K562 (cell line): ENCODE measurements at regions not wholly inside any gene's neighbourhood (a gene's known extent, or its start where the extent isn't known, plus 50 kb on each side); places are given as distances from the start of the nearest gene placed in this dataset.

Source experiments
- ATAC-seq: fragments of 200-7000 bp; cut with Tn5 transposase; 3 replicates; pipeline ENCODE4 v1.9.1; 2020; ENCODE audit warnings: moderate library complexity
- BruUV-seq: library from RNA; stranded (reverse); fragments of 400-500 nt; replicated peaks from 2 replicates; lab custom pipeline; 2021; lab: Mats Ljungman, UMichigan
- CTCF ChIA-PET: fragments of 300-600 bp; formaldehyde crosslinking; extraction: SDS; loops from one replicate; lab custom pipeline; 2021; ENCODE audit warnings: low intra/inter-chr PET ratio; lab: Yijun Ruan, JAX
- POLR2A ChIA-PET: fragments of 300-600, 350-650 bp; sonication (Branson Sonifier 250); formaldehyde crosslinking; extraction: SDS; loops from one replicate; lab custom pipeline; 2021; ENCODE audit warnings: antibody characterized with exemption, inconsistent platforms; lab: Yijun Ruan, JAX
- DNase-seq, 4 experiments: peaks; one replicate each; pipeline versions ENCODE4 v3.0.0 to v3.0.0-alpha.2; 2011 to 2018; ENCODE audit warnings: low spot score in 3 of 4, mixed read lengths in 3 of 4; ENCODE audit errors: extremely low read depth in 1 of 4
- FAIRE-seq: peaks from 2 replicates; lab custom pipeline; 2011; peaks lifted over from hg19 to GRCh38; lab: Jason Lieb, UNC
- H2AFZ ChIP-seq: 2 replicates; pipeline ENCODE4 v1.6.0; 2011; ENCODE audit warnings: low read depth, low read length, control low read depth, inconsistent platforms
- H3K27ac ChIP-seq: fragments of 200-600 bp; 3 replicates; pipeline ENCODE4 v1.8.0; 2011; ENCODE audit warnings: low read depth, mild to moderate bottlenecking, control low read depth, inconsistent platforms, low read length, moderate library complexity, mixed read lengths; ENCODE audit errors: extremely low read depth
- H3K27me3 ChIP-seq, 2 experiments: fragments of 300-600 bp in 1 of 2; 2 replicates in 1 of 2; 3 replicates in 1 of 2; pipeline versions ENCODE4 v1.6.0 to v1.8.0; 2011; ENCODE audit warnings: inconsistent platforms in 2 of 2, low read length in 2 of 2, mild to moderate bottlenecking in 1 of 2, mixed read lengths in 1 of 2, moderate library complexity in 1 of 2; ENCODE audit not compliant: control insufficient read depth in 2 of 2, insufficient read depth in 2 of 2
- H3K36me3 ChIP-seq: fragments of 300-600 bp; 3 replicates; pipeline ENCODE4 v1.8.0; 2011; ENCODE audit warnings: mild to moderate bottlenecking, low read length, inconsistent platforms; ENCODE audit not compliant: control insufficient read depth, insufficient read depth
- H3K4me1 ChIP-seq, 2 experiments: fragments of 200-600 bp in 1 of 2; replicated peaks in 1 of 2; 2 replicates in 1 of 2; 3 replicates in 1 of 2; pipeline versions ENCODE4 v1.5.1 to v1.8.0; 2011; ENCODE audit warnings: inconsistent platforms in 2 of 2, low read length in 2 of 2, mild to moderate bottlenecking in 1 of 2, mixed read lengths in 1 of 2, moderate library complexity in 1 of 2; ENCODE audit not compliant: control insufficient read depth in 2 of 2, insufficient read depth in 2 of 2
- H3K4me2 ChIP-seq: 2 replicates; pipeline ENCODE4 v1.6.1; 2011; ENCODE audit warnings: low read length, control low read depth, inconsistent platforms, mixed read lengths; ENCODE audit not compliant: insufficient read depth
- H3K4me3 ChIP-seq: fragments of 200-600 bp; sonication (generic), shearing (Covaris generic); 2 replicates; pipeline ENCODE4 v1.5.1; 2016; ENCODE audit warnings: control low read depth, inconsistent platforms
- H3K79me2 ChIP-seq: fragments of 200-600 bp; 3 replicates; pipeline ENCODE4 v1.8.0; 2011; ENCODE audit warnings: low read length, inconsistent platforms; ENCODE audit not compliant: control insufficient read depth, insufficient read depth
- H3K9ac ChIP-seq, 2 experiments: 2 replicates each; pipeline versions ENCODE4 v1.6.0 to v1.6.1; 2011; ENCODE audit warnings: low read depth in 2 of 2, low read length in 2 of 2, control low read depth in 1 of 2, inconsistent platforms in 1 of 2, mild to moderate bottlenecking in 1 of 2, mixed read lengths in 1 of 2; ENCODE audit not compliant: insufficient read depth in 1 of 2
- H3K9me1 ChIP-seq: one replicate; pipeline ENCODE4 v1.6.0; 2011; ENCODE audit warnings: inconsistent platforms, mild to moderate bottlenecking, low read length, moderate library complexity; ENCODE audit not compliant: control insufficient read depth, insufficient read depth
- H3K9me3 ChIP-seq: replicated peaks from 2 replicates; pipeline ENCODE4 v1.5.1; 2011; ENCODE audit warnings: low read depth, low read length, inconsistent platforms; ENCODE audit not compliant: control insufficient read depth, insufficient read depth
- H4K20me1 ChIP-seq: replicated peaks from 2 replicates; pipeline ENCODE4 v1.6.1; 2011; ENCODE audit warnings: low read length, inconsistent platforms, mixed read lengths; ENCODE audit not compliant: control insufficient read depth, insufficient read depth
- FOSL1 ChIP-seq: fragments of 200-800 bp; sonication (Bioruptor generic); conservative IDR thresholded peaks from 2 replicates; pipeline ENCODE4 v1.6.1; 2016; ENCODE audit warnings: missing genetic modification characterization, missing compliant biosample characterization
- HMBOX1 ChIP-seq: sonication (generic); IDR thresholded peaks from 2 replicates; pipeline ENCODE4 v1.6.1; 2016
- HOXB6 ChIP-seq: fragments of 250-450 bp; sonication (Bioruptor Pico); IDR thresholded peaks from 2 replicates; pipeline ENCODE4 v1.5.1; 2022; ENCODE audit warnings: mild to moderate bottlenecking, borderline replicate concordance
- TAF7 ChIP-seq: fragments of 450-650 bp; IDR thresholded peaks from 2 replicates; pipeline ENCODE4 v1.6.1; 2016; ENCODE audit warnings: missing genetic modification characterization, missing compliant biosample characterization
- ZNF282 ChIP-seq: sonication (generic); formaldehyde crosslinking; IDR thresholded peaks from 2 replicates; pipeline ENCODE4 v1.8.1; 2023; ENCODE audit warnings: missing genetic modification reagents
- ZNF324 ChIP-seq: fragments of 250-450 bp; sonication (Bioruptor Pico); IDR thresholded peaks from 2 replicates; pipeline ENCODE4 v1.4.0; 2020; ENCODE audit warnings: mild to moderate bottlenecking
- WGBS: fragments of 100-300 bp; shearing (Covaris generic); methylation state at CpG from one replicate; pipeline ENCODE4 v1.1.6; 2016; ENCODE audit warnings: low coverage, mixed read lengths; ENCODE audit not compliant: insufficient coverage; ENCODE audit errors: missing lambda C conversion rate; 5-methylcytosine and 5-hydroxymethylcytosine counted together
- in situ Hi-C: fragments of 300-500 bp; cut with MboI; formaldehyde crosslinking; loops from 4 replicates; pipeline ENCODE4 v1.15.0; 2018; ENCODE audit warnings: inconsistent platforms, mixed read lengths
- intact Hi-C: fragments of 100-400 bp; cut with micrococcal nuclease; formaldehyde crosslinking; loops from 2 replicates; pipeline ENCODE4 v1.14.2; 2022

DNA sequence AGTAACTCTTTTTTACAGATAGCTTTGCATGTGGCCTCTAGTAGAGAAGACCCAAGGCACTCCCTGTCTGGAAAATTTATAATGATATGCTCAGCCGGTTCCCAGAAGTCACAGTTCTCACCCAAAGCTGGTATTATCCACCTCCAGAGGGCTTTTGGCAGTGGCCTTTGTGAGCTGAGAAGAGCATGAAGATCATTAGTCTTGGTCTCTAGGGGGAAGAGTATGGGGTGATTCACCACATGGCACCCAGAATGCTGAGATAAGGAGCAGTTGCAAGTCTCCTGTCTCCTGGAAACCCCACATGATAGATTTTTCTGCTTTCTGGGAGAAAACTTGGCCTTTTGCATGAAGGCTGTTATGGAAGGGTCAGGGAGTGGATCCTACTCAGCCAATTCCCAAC is 75.4 kb upstream of the PRPS1 start:
- Histone ChIP-seq H3K27me3 (peaks cover 0 to 12% of the 10 kb centered on the region in 2 experiments; a peak in 3 of 5 replicates), H3K4me2 (no peak overlapping the region), H3K9me1 (no peaks in the 10 kb centered on the region), H3K79me2 (no peaks in the 10 kb centered on the region), H2AFZ (no peak overlapping the region), H4K20me1 (no peaks in the 10 kb centered on the region), H3K9ac (no peak overlapping the region)
- 0% methylated on average over 1 of the region's 1 CpG for WGBS
- in situ Hi-C loops = no loop called here
- CTCF ChIA-PET = no interaction called here
- TF ChIP-seq FOSL1 (tag) (peak; percentile 69), HMBOX1 (no peak)
- TF ChIP-seq, all 486 proteins: peak for 1
- intact Hi-C loops = no loop called here
- no peak for FAIRE-seq
- H3K4me1 ChIP-seq = no peaks in the 10 kb centered on the region
- H3K27ac ChIP-seq = no peak overlapping the region
- peak in 1 of 4 experiments; percentile 22 for DNase-seq
- no peak for ATAC-seq
- no peaks in the 10 kb centered on the region for H3K36me3 ChIP-seq
- BruUV-seq = no TSS peak
- POLR2A ChIA-PET = no interaction called here
- H3K9me3 ChIP-seq = no peaks in the 10 kb centered on the region
- no peak overlapping the region for H3K4me3 ChIP-seq

DNA sequence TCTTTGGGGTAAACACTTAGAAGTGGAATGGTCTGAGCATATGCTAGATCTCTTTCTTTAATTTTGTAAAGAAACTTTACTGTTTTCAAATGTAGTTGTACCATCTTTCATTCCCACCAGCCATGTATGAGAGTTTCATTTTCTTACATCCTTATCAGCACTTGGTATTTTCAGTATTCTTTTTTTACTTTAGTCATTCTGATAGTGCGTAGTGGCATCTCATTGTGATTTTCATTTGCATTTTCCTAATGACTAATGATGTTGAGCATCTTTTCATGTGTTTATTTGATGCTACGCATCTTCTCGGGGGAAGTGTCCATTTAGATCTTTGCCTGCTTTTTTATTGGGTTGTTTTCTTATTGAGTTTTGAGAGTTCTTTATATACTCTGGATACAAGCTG is 71.3 kb upstream of the PRPS1 start:
- TF ChIP-seq TAF7 (tag) = no peak
- no peak for TF ChIP-seq HOXB6
- no peak for TF ChIP-seq ZNF282
- TF ChIP-seq ZNF324 = no peak
- Histone ChIP-seq H3K27ac (no peak overlapping the region), H3K4me2 (no peak overlapping the region), H2AFZ (no peak overlapping the region), H3K27me3 (peaks cover 0 to 6% of the 10 kb centered on the region in 2 experiments; a peak in 3 of 5 replicates), H4K20me1 (no peaks in the 10 kb centered on the region), H3K79me2 (no peaks in the 10 kb centered on the region), H3K9ac (no peak overlapping the region), H3K4me1 (no peaks in the 10 kb centered on the region; a peak in 1 of 5 replicates), H3K4me3 (no peak overlapping the region), H3K36me3 (no peaks in the 10 kb centered on the region), H3K9me1 (no peaks in the 10 kb centered on the region), H3K9me3 (no peaks in the 10 kb centered on the region)
- no peak for DNase-seq
- WGBS = 4% methylated on average over 3 of the region's 3 CpGs
- intact Hi-C loops (no loop called here), in situ Hi-C loops (no loop called here)
- ChIA-PET CTCF (no interaction called here), POLR2A (no interaction called here)
- FAIRE-seq = no peak
- ATAC-seq = no peak
- BruUV-seq = no TSS peak
